HG03439 (cell line): ENCODE measurements at regions not wholly inside any gene's neighbourhood (a gene's known extent, or its start where the extent isn't known, plus 50 kb on each side); places are given as distances from the start of the nearest gene placed in this dataset.

Experiments used
- ATAC-seq: cut with Tn5 transposase; IDR thresholded peaks from one replicate; pipeline ENCODE4 v1.9.1; 2021; ENCODE audit warnings: mild to moderate bottlenecking, moderate library complexity; ENCODE audit not compliant: unreplicated experiment

- ATAC-seq: no peak
Measured at GRCh38 chr2:139201516-139201915, 421.3 kb upstream of the NXPH2 start.

- ATAC-seq: no peak
Measured at GRCh38 chr2:139196754-139197153, 416.6 kb upstream of the NXPH2 start.

GRCh38 chr2:139194546-139194945, 414.4 kb upstream of the NXPH2 start:
- ATAC-seq: no peak

- no peak for ATAC-seq
Measured at GRCh38 chr2:139177041-139177440, 396.9 kb upstream of the NXPH2 start.

GRCh38 chr2:139175510-139175909, 395.3 kb upstream of the NXPH2 start:
- no peak for ATAC-seq

- ATAC-seq: no peak
Measured at GRCh38 chr2:139170406-139170805, 390.2 kb upstream of the NXPH2 start.

GRCh38 chr2:139165601-139166000, 385.4 kb upstream of the NXPH2 start:
- ATAC-seq: no peak

GRCh38 chr2:139165041-139165440, 384.9 kb upstream of the NXPH2 start:
- no peak for ATAC-seq

- ATAC-seq: no peak
Measured at GRCh38 chr2:139162957-139163356, 382.8 kb upstream of the NXPH2 start.

GRCh38 chr2:139162456-139162855, 382.3 kb upstream of the NXPH2 start:
- ATAC-seq: no peak

GRCh38 chr2:139160836-139161235, 380.6 kb upstream of the NXPH2 start:
- no peak for ATAC-seq

- no peak for ATAC-seq
Measured at GRCh38 chr2:139159177-139159576, 379.0 kb upstream of the NXPH2 start.

- no peak for ATAC-seq
Measured at GRCh38 chr2:139156730-139157129, 376.5 kb upstream of the NXPH2 start.

GRCh38 chr2:139155991-139156390, 375.8 kb upstream of the NXPH2 start:
- no peak for ATAC-seq

GRCh38 chr2:139142252-139142880, 362.2 kb upstream of the NXPH2 start:
- no peak for ATAC-seq

GRCh38 chr2:139124271-139124670, 344.1 kb upstream of the NXPH2 start:
- ATAC-seq: no peak

GRCh38 chr2:139123795-139124194, 343.6 kb upstream of the NXPH2 start:
- no peak for ATAC-seq

- ATAC-seq: no peak
Measured at GRCh38 chr2:139122711-139123158, 342.5 kb upstream of the NXPH2 start.

GRCh38 chr2:139099721-139100120, 319.5 kb upstream of the NXPH2 start:
- no peak for ATAC-seq

- no peak for ATAC-seq
Measured at GRCh38 chr2:139098961-139099360, 318.8 kb upstream of the NXPH2 start.

GRCh38 chr2:139083121-139083520, 302.9 kb upstream of the NXPH2 start:
- ATAC-seq: no peak

GRCh38 chr2:139080244-139080643, 300.1 kb upstream of the NXPH2 start:
- ATAC-seq: no peak

GRCh38 chr2:139079311-139079710, 299.1 kb upstream of the NXPH2 start:
- no peak for ATAC-seq
